ENCODE measurements at regions not wholly inside any gene's neighbourhood (a gene's known extent, or its start where the extent isn't known, plus 50 kb on each side); places are given as distances from the start of the nearest gene placed in this dataset.

DNA sequence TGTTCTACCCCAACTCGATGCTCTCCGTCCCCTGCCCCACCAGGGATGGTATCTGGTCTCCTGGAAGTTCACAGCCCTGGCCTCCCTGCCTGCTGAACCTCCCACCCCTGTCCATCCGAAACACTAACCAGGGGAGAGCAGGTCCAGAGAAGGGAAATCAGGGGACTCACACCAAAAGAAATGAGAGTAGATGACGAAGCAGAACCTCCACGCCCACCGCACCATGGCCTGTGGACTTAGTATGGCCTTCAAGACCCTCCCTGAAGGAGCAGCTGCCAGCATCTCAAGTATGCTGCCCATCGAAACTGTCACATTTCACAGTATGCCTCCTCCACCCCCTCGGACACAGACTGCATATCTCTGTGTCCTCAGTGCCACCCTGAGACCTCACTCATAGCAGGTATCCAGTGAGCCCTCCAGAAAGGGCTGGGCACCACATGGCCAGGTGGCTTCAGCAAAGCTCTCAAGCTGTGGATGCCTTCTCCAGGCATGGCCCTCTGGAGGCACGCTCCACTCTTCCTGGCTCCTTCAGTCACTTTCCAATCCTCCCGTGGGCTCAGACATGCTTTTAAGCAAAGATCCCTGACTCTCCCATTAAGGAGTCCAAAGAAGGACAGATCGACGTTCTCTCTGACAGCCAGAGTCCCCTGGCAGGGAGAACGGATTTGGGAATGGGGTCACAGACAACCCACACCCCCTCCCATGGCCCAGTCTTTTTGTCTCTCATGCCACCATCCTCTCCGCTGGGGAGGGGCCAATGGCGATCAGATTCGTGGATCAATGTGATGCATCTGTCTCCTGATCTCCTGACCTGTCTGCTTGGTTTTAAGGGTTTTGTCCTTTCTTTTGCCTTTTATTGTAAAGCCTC, 158.4 kb downstream of the ANKRD60 start:
- no peaks in the 10 kb centered on the region for H3K4me1 ChIP-seq (ENCODE audit: insufficient read depth, low read length, poor library complexity, severe bottlenecking)
- ChIA-PET POLR2A (ENCODE audit: low non-redundant PET) (interaction anchor here (0.6 kb wide), 1 partner anchor 9 kb away, joined by 3 read pairs; no protein-coding TSS in a partner anchor), CTCF (no interaction called here)
- no peaks in the 10 kb centered on the region for H3K27me3 ChIP-seq (replicated peaks; ENCODE audit: insufficient read depth, low read depth, low read length, poor library complexity)
- no TSS peak for BruUV-seq (replicated peaks)
- intact Hi-C loops (cut with micrococcal nuclease; ENCODE audit: unreplicated experiment) = no loop called here
- no peak overlapping the region for H3K27ac ChIP-seq (ENCODE audit: low read depth, low read length, poor library complexity, severe bottlenecking)
- H3K4me3 ChIP-seq (ENCODE audit: low read depth, low read length, poor library complexity, severe bottlenecking) = no peak overlapping the region
- no peaks in the 10 kb centered on the region for H3K36me3 ChIP-seq (ENCODE audit: insufficient read depth, low read length, poor library complexity, severe bottlenecking)
- TF ChIP-seq EZH2 (IDR thresholded peaks at IDR 0.05; ENCODE audit: borderline replicate concordance, low read depth, low read length, poor library complexity, severe bottlenecking) = no peak
- TF ChIP-seq, protein P1, sequence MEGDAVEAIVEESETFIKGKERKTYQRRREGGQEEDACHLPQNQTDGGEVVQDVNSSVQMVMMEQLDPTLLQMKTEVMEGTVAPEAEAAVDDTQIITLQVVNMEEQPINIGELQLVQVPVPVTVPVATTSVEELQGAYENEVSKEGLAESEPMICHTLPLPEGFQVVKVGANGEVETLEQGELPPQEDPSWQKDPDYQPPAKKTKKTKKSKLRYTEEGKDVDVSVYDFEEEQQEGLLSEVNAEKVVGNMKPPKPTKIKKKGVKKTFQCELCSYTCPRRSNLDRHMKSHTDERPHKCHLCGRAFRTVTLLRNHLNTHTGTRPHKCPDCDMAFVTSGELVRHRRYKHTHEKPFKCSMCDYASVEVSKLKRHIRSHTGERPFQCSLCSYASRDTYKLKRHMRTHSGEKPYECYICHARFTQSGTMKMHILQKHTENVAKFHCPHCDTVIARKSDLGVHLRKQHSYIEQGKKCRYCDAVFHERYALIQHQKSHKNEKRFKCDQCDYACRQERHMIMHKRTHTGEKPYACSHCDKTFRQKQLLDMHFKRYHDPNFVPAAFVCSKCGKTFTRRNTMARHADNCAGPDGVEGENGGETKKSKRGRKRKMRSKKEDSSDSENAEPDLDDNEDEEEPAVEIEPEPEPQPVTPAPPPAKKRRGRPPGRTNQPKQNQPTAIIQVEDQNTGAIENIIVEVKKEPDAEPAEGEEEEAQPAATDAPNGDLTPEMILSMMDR (conservative IDR thresholded peaks at IDR 0.05; ENCODE audit: low read depth, low read length) = no peak
- no peak for DNase-seq (ENCODE audit: low spot score)
- H3K9me3 ChIP-seq (ENCODE audit: low read depth, low read length, poor library complexity, severe bottlenecking) = no peaks in the 10 kb centered on the region

DNA sequence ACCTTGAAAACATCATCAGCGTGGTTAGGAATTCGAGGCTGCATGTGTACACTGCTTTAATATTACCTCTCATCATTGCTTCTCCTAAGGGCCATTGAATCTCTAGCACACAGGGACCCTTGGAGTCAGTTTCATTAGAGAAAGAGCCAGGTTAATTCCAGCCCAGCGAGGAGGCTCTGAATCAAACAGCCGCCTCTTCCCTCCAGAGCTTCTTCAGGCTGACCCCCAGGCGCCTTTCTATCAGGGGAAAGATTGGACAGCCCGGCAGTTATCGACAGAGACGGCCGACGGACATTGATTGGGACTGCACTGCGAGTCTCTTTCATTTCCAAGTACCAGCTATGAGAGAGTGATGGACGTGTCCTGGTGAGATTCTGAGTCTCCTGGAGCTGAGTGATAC, 159.2 kb downstream of the ANKRD60 start:
- CTCF ChIA-PET = no interaction called here
- POLR2A ChIA-PET (ENCODE audit: low non-redundant PET) = no interaction called here
- intact Hi-C loops (cut with micrococcal nuclease; ENCODE audit: unreplicated experiment) = no loop called here
- H3K27ac ChIP-seq (ENCODE audit: low read depth, low read length, poor library complexity, severe bottlenecking) = no peak overlapping the region
- no peaks in the 10 kb centered on the region for H3K9me3 ChIP-seq (ENCODE audit: low read depth, low read length, poor library complexity, severe bottlenecking)
- no peaks in the 10 kb centered on the region for H3K4me1 ChIP-seq (ENCODE audit: insufficient read depth, low read length, poor library complexity, severe bottlenecking)
- H3K27me3 ChIP-seq (replicated peaks; ENCODE audit: insufficient read depth, low read depth, low read length, poor library complexity) = no peaks in the 10 kb centered on the region
- no peak overlapping the region for H3K4me3 ChIP-seq (ENCODE audit: low read depth, low read length, poor library complexity, severe bottlenecking)
- TF ChIP-seq, protein P1 (conservative IDR thresholded peaks at IDR 0.05; ENCODE audit: low read depth, low read length) = no peak
- TF ChIP-seq EZH2 (IDR thresholded peaks at IDR 0.05; ENCODE audit: borderline replicate concordance, low read depth, low read length, poor library complexity, severe bottlenecking) = no peak
- BruUV-seq (replicated peaks) = no TSS peak
- no peak for DNase-seq (ENCODE audit: low spot score)
- no peaks in the 10 kb centered on the region for H3K36me3 ChIP-seq (ENCODE audit: insufficient read depth, low read length, poor library complexity, severe bottlenecking)

DNA sequence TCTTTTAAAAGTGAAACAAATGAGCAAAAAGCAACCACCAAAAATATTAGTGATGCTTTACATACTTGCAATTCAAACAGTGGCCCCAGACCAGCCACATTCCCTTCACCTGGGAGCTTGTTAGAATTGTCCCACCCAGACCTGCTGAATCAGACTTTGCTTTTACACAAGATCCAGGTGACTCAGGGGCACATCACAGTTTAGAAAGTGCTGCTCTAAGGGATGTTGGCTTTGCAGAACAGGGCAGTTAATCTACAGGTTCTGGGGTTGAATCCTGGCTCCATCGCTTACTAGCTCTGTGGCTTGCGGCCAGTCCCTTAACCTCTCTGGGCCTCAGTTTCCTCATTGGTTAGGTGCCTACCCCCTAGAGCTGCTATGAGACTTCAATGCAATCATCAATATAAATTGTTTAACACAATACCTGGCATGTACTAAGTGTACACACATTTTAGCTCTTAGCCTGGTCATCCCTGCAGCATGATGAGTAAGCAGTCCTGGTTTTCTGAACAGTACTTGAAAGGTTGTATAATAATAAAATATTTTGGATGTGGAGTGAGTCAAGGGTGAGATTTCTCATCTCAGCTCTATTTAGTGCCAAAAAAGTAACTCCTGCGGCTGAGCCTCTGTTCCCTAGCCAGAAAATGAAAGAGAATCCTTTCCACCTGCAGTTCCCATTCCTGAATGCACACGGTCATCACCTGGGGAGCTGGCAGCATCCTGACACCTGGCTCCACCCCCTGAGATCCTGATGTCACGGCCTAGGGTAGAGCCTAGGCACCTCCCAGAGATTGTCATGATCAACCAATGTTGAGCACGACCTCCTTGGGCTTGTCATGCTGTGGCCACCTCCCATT, 162.7 kb downstream of the ANKRD60 start:
- Histone ChIP-seq H3K9me3 (ENCODE audit: low read depth, low read length, poor library complexity, severe bottlenecking) (peaks cover 7% of the 10 kb centered on the region), H3K4me1 (ENCODE audit: insufficient read depth, low read length, poor library complexity, severe bottlenecking) (no peaks in the 10 kb centered on the region)
- intact Hi-C loops (cut with micrococcal nuclease; ENCODE audit: unreplicated experiment) = no loop called here

More for the DNA sequence above, 162.7 kb downstream of the ANKRD60 start:
- ChIA-PET CTCF (no interaction called here), POLR2A (ENCODE audit: low non-redundant PET) (interaction anchor here (0.6 kb wide), 1 partner anchor 36 kb away, joined by 3 read pairs; no protein-coding TSS in a partner anchor)
- TF ChIP-seq, protein P1 (conservative IDR thresholded peaks at IDR 0.05; ENCODE audit: low read depth, low read length) = no peak
- TF ChIP-seq EZH2 (IDR thresholded peaks at IDR 0.05; ENCODE audit: borderline replicate concordance, low read depth, low read length, poor library complexity, severe bottlenecking) = no peak
- H3K4me3 ChIP-seq (ENCODE audit: low read depth, low read length, poor library complexity, severe bottlenecking) = no peak overlapping the region
- BruUV-seq (replicated peaks) = no TSS peak
- DNase-seq (ENCODE audit: low spot score) = no peak
- no peak overlapping the region for H3K27ac ChIP-seq (ENCODE audit: low read depth, low read length, poor library complexity, severe bottlenecking)
- peaks cover 14% of the 10 kb centered on the region for H3K27me3 ChIP-seq (replicated peaks; ENCODE audit: insufficient read depth, low read depth, low read length, poor library complexity)
- no peaks in the 10 kb centered on the region for H3K36me3 ChIP-seq (ENCODE audit: insufficient read depth, low read length, poor library complexity, severe bottlenecking)
